Activated naive CD4-positive, alpha-beta T cell treated with anti-CD3 and anti-CD28 coated beads, Interleukin-2, amount 10 ng/mL, durations not matched to agents 7 days and 5 days (primary cell): ENCODE measurements at regions not wholly inside any gene's neighbourhood (a gene's known extent, or its start where the extent isn't known, plus 50 kb on each side); places are given as distances from the start of the nearest gene placed in this dataset.
"Not testable (repeated sequence)": the region's sequence is repeated elsewhere in the genome, so short reads cannot be mapped to it uniquely, and the experiment has no call there.

Source experiments
- CTCF ChIA-PET: fragments of 350-600 bp; sonication (Branson Sonifier 250); formaldehyde crosslinking; loops from one replicate; lab custom pipeline; 2021; ENCODE audit warnings: antibody characterized with exemption; lab: Charles Lee
- DNase-seq: peaks from one replicate; pipeline ENCODE4 v3.0.0-alpha.2; 2020
- H3K27ac Mint-ChIP-seq: one replicate; pipeline ENCODE4 v1.8.0; 2021; ENCODE audit warnings: mild to moderate bottlenecking, moderate library complexity, mixed read lengths
- H3K27me3 Mint-ChIP-seq: one replicate; pipeline ENCODE4 v1.8.0; 2021; ENCODE audit warnings: mild to moderate bottlenecking, mixed read lengths
- H3K36me3 Mint-ChIP-seq: one replicate; pipeline ENCODE4 v1.8.0; 2021; ENCODE audit warnings: mixed read lengths
- H3K4me1 Mint-ChIP-seq: one replicate; pipeline ENCODE4 v1.8.0; 2021; ENCODE audit warnings: mixed read lengths
- H3K4me3 Mint-ChIP-seq: one replicate; pipeline ENCODE4 v1.8.0; 2021; ENCODE audit warnings: mild to moderate bottlenecking, moderate library complexity, mixed read lengths
- H3K9me3 Mint-ChIP-seq: one replicate; pipeline ENCODE4 v1.8.0; 2021; ENCODE audit warnings: mixed read lengths

- CTCF ChIA-PET = no interaction called here
- Mint-ChIP-seq H3K27me3 (no peaks in the 10 kb centered on the region), H3K4me1 (no peaks in the 10 kb centered on the region), H3K9me3 (peaks cover 7% of the 10 kb centered on the region), H3K4me3 (no peak overlapping the region), H3K36me3 (no peaks in the 10 kb centered on the region), H3K27ac (no peak overlapping the region)
- no peak for DNase-seq
Measured at GRCh38 chr5:19210886-19211285, 777.1 kb downstream of the CDH18 start.

- Mint-ChIP-seq H3K27me3 (no peaks in the 10 kb centered on the region), H3K36me3 (no peaks in the 10 kb centered on the region), H3K4me3 (no peak overlapping the region), H3K9me3 (no peaks in the 10 kb centered on the region), H3K27ac (no peak overlapping the region), H3K4me1 (no peaks in the 10 kb centered on the region)
- no peak for DNase-seq
- CTCF ChIA-PET = no interaction called here
Measured at GRCh38 chr5:19229179-19229835, 758.7 kb downstream of the CDH18 start.

- CTCF ChIA-PET = no interaction called here
- no peaks in the 10 kb centered on the region for H3K4me1 Mint-ChIP-seq
- no peak overlapping the region for H3K27ac Mint-ChIP-seq
- no peaks in the 10 kb centered on the region for H3K36me3 Mint-ChIP-seq
- H3K9me3 Mint-ChIP-seq = peaks cover 4% of the 10 kb centered on the region
- DNase-seq = no peak
- no peaks in the 10 kb centered on the region for H3K27me3 Mint-ChIP-seq
- no peak overlapping the region for H3K4me3 Mint-ChIP-seq
Measured at GRCh38 chr5:19233573-19233972, 754.4 kb downstream of the CDH18 start.

GRCh38 chr5:19235101-19235584 lies 752.9 kb downstream of the CDH18 start:
- Mint-ChIP-seq H3K4me3 (no peak overlapping the region), H3K9me3 (peaks cover 8% of the 10 kb centered on the region), H3K27ac (no peak overlapping the region), H3K36me3 (no peaks in the 10 kb centered on the region), H3K27me3 (no peaks in the 10 kb centered on the region), H3K4me1 (no peaks in the 10 kb centered on the region)
- no peak for DNase-seq
- CTCF ChIA-PET = no interaction called here

GRCh38 chr5:19240170-19240569 lies 747.8 kb downstream of the CDH18 start:
- Mint-ChIP-seq H3K4me1 (no peaks in the 10 kb centered on the region), H3K9me3 (peaks cover 12% of the 10 kb centered on the region), H3K27ac (no peak overlapping the region), H3K36me3 (no peaks in the 10 kb centered on the region), H3K4me3 (no peak overlapping the region), H3K27me3 (no peaks in the 10 kb centered on the region)
- DNase-seq = no peak
- CTCF ChIA-PET = no interaction called here

- no peak for DNase-seq
- no peak overlapping the region for H3K4me3 Mint-ChIP-seq
- no peaks in the 10 kb centered on the region for H3K4me1 Mint-ChIP-seq
- H3K9me3 Mint-ChIP-seq = peaks cover 21% of the 10 kb centered on the region
- no peaks in the 10 kb centered on the region for H3K36me3 Mint-ChIP-seq
- CTCF ChIA-PET = no interaction called here
- H3K27me3 Mint-ChIP-seq = no peaks in the 10 kb centered on the region
- no peak overlapping the region for H3K27ac Mint-ChIP-seq
Measured at GRCh38 chr5:19241690-19242089, 746.3 kb downstream of the CDH18 start.

GRCh38 chr5:19246191-19246590 lies 741.8 kb downstream of the CDH18 start:
- peaks cover 20% of the 10 kb centered on the region for H3K9me3 Mint-ChIP-seq
- H3K36me3 Mint-ChIP-seq, H3K4me1 Mint-ChIP-seq, H3K27ac Mint-ChIP-seq, CTCF ChIA-PET, H3K27me3 Mint-ChIP-seq, DNase-seq, H3K4me3 Mint-ChIP-seq: not testable (repeated sequence)

- no peaks in the 10 kb centered on the region for H3K4me1 Mint-ChIP-seq
- H3K36me3 Mint-ChIP-seq = no peaks in the 10 kb centered on the region
- H3K27me3 Mint-ChIP-seq = no peaks in the 10 kb centered on the region
- DNase-seq = no peak
- CTCF ChIA-PET = no interaction called here
- H3K4me3 Mint-ChIP-seq = no peak overlapping the region
- no peak overlapping the region for H3K27ac Mint-ChIP-seq
- peaks cover 16% of the 10 kb centered on the region for H3K9me3 Mint-ChIP-seq
Measured at GRCh38 chr5:19247302-19247701, 740.7 kb downstream of the CDH18 start.

- Mint-ChIP-seq H3K27ac (no peak overlapping the region), H3K9me3 (peaks cover 8% of the 10 kb centered on the region), H3K4me3 (no peak overlapping the region), H3K27me3 (no peaks in the 10 kb centered on the region), H3K4me1 (no peaks in the 10 kb centered on the region), H3K36me3 (no peaks in the 10 kb centered on the region)
- CTCF ChIA-PET = no interaction called here
- DNase-seq = no peak
Measured at GRCh38 chr5:19256036-19256435, 732.0 kb downstream of the CDH18 start.

GRCh38 chr5:19258686-19259085 lies 729.3 kb downstream of the CDH18 start:
- Mint-ChIP-seq H3K4me1 (no peaks in the 10 kb centered on the region), H3K9me3 (peaks cover 12% of the 10 kb centered on the region), H3K36me3 (no peaks in the 10 kb centered on the region), H3K27ac (no peak overlapping the region), H3K27me3 (no peaks in the 10 kb centered on the region), H3K4me3 (no peak overlapping the region)
- CTCF ChIA-PET = interaction anchor here (0.6 kb wide), 1 partner anchor 37 kb away, joined by 3 read pairs; no protein-coding TSS in a partner anchor
- DNase-seq = no peak

- no peak for DNase-seq
- H3K36me3 Mint-ChIP-seq = no peaks in the 10 kb centered on the region
- H3K27me3 Mint-ChIP-seq = no peaks in the 10 kb centered on the region
- H3K4me1 Mint-ChIP-seq = no peaks in the 10 kb centered on the region
- no peak overlapping the region for H3K27ac Mint-ChIP-seq
- peaks cover 14% of the 10 kb centered on the region for H3K9me3 Mint-ChIP-seq
- CTCF ChIA-PET = no interaction called here
- no peak overlapping the region for H3K4me3 Mint-ChIP-seq
Measured at GRCh38 chr5:19261879-19262278, 726.1 kb downstream of the CDH18 start.

- CTCF ChIA-PET = no interaction called here
- H3K4me1 Mint-ChIP-seq = no peaks in the 10 kb centered on the region
- DNase-seq = no peak
- H3K27me3 Mint-ChIP-seq = no peaks in the 10 kb centered on the region
- no peak overlapping the region for H3K4me3 Mint-ChIP-seq
- peaks cover 17% of the 10 kb centered on the region for H3K9me3 Mint-ChIP-seq
- H3K36me3 Mint-ChIP-seq = no peaks in the 10 kb centered on the region
- H3K27ac Mint-ChIP-seq = no peak overlapping the region
Measured at GRCh38 chr5:19264821-19265220, 723.2 kb downstream of the CDH18 start.

GRCh38 chr5:19266791-19267190 lies 721.2 kb downstream of the CDH18 start:
- Mint-ChIP-seq H3K4me1 (no peaks in the 10 kb centered on the region), H3K9me3 (peaks cover 14% of the 10 kb centered on the region), H3K36me3 (no peaks in the 10 kb centered on the region), H3K27ac (no peak overlapping the region), H3K4me3 (no peak overlapping the region), H3K27me3 (no peaks in the 10 kb centered on the region)
- no peak for DNase-seq
- CTCF ChIA-PET = no interaction called here

- no peak overlapping the region for H3K27ac Mint-ChIP-seq
- no peaks in the 10 kb centered on the region for H3K27me3 Mint-ChIP-seq
Measured at GRCh38 chr5:19270153-19270552, 717.8 kb downstream of the CDH18 start.

GRCh38 chr5:19274578-19274977 lies 713.4 kb downstream of the CDH18 start:
- no peaks in the 10 kb centered on the region for H3K36me3 Mint-ChIP-seq
- CTCF ChIA-PET = no interaction called here
- H3K27me3 Mint-ChIP-seq = no peaks in the 10 kb centered on the region
- peaks cover 23% of the 10 kb centered on the region for H3K9me3 Mint-ChIP-seq
- no peak overlapping the region for H3K4me3 Mint-ChIP-seq
- H3K27ac Mint-ChIP-seq = no peak overlapping the region
- no peak for DNase-seq
- no peaks in the 10 kb centered on the region for H3K4me1 Mint-ChIP-seq

More at GRCh38 chr5:19270153-19270552, 717.8 kb downstream of the CDH18 start:
- Mint-ChIP-seq H3K9me3 (peaks cover 10% of the 10 kb centered on the region), H3K36me3 (no peaks in the 10 kb centered on the region), H3K4me1 (no peaks in the 10 kb centered on the region), H3K4me3 (no peak overlapping the region)
- CTCF ChIA-PET = no interaction called here
- no peak for DNase-seq
